IMR-90 (cell line): ENCODE measurements at regions not wholly inside any gene's neighbourhood (a gene's known extent, or its start where the extent isn't known, plus 50 kb on each side); places are given as distances from the start of the nearest gene placed in this dataset.
A peak's percentile ranks its signal among the peaks of the same experiment; 100 is the strongest.

Experiments used
- ATAC-seq: fragments of 200-7000 bp; cut with Tn5 transposase; 2 replicates; pipeline ENCODE4 v1.9.1; 2020; ENCODE audit warnings: low read depth, mild to moderate bottlenecking, moderate library complexity
- BruUV-seq: library from RNA; stranded (reverse); fragments of 400-500 nt; replicated peaks from 2 replicates; lab custom pipeline; 2021; lab: Mats Ljungman, UMichigan
- CTCF ChIA-PET: fragments of 300-600 bp; formaldehyde crosslinking; extraction: SDS; loops from one replicate; lab custom pipeline; 2021; ENCODE audit warnings: antibody characterized with exemption; lab: Yijun Ruan, JAX
- POLR2A ChIA-PET: fragments of 300-600 bp; sonication (Branson Sonifier 250); formaldehyde crosslinking; loops from one replicate; lab custom pipeline; 2022; ENCODE audit warnings: antibody characterized with exemption; ENCODE audit not compliant: unreplicated experiment; lab: Charles Lee
- DNase-seq: peaks from one replicate; pipeline ENCODE4 v3.0.0; 2013
- H2AFZ ChIP-seq: replicated peaks from 2 replicates; pipeline ENCODE3; 2013; ENCODE audit warnings: low read length, mild to moderate bottlenecking; ENCODE audit not compliant: poor library complexity
- H2AK5ac ChIP-seq: 2 replicates; pipeline ENCODE4 v1.6.1; 2013; ENCODE audit warnings: low read depth, low read length, inconsistent platforms
- H2AK9ac ChIP-seq: replicated peaks from 2 replicates; pipeline ENCODE3; 2013; ENCODE audit warnings: mild to moderate bottlenecking, low read depth, low read length, moderate library complexity; ENCODE audit not compliant: poor library complexity
- H2BK120ac ChIP-seq: 2 replicates; pipeline ENCODE4 v1.6.1; 2013; ENCODE audit warnings: low read depth, low read length, inconsistent platforms
- H2BK15ac ChIP-seq: 3 replicates; pipeline ENCODE4 v1.6.1; 2013; ENCODE audit warnings: low read depth, low read length, inconsistent platforms
- H2BK20ac ChIP-seq: 2 replicates; pipeline ENCODE4 v1.6.1; 2013; ENCODE audit warnings: low read depth, mild to moderate bottlenecking, inconsistent platforms, low read length, moderate library complexity
- H2BK5ac ChIP-seq: 2 replicates; pipeline ENCODE4 v1.6.1; 2013; ENCODE audit warnings: mild to moderate bottlenecking, low read depth, low read length, inconsistent platforms; ENCODE audit not compliant: poor library complexity, severe bottlenecking
- H3K14ac ChIP-seq: replicated peaks from 2 replicates; pipeline ENCODE4 v1.6.1; 2013; ENCODE audit warnings: low read depth, low read length, inconsistent platforms
- H3K18ac ChIP-seq: 2 replicates; pipeline ENCODE4 v1.6.1; 2013; ENCODE audit warnings: low read depth, low read length, control low read depth
- H3K23ac ChIP-seq: 2 replicates; pipeline ENCODE4 v1.6.1; 2013; ENCODE audit warnings: low read depth, low read length, inconsistent platforms
- H3K27ac ChIP-seq: 2 replicates; pipeline ENCODE4 v1.5.1; 2013; ENCODE audit warnings: mild to moderate bottlenecking, control low read depth, low read length; ENCODE audit not compliant: insufficient read depth
- H3K27me3 ChIP-seq: 2 replicates; pipeline ENCODE4 v1.6.1; 2013; ENCODE audit warnings: low read length; ENCODE audit not compliant: control insufficient read depth, insufficient read depth
- H3K36me3 ChIP-seq: 2 replicates; pipeline ENCODE4 v1.6.1; 2013; ENCODE audit warnings: low read length, mixed read lengths; ENCODE audit not compliant: control insufficient read depth, insufficient read depth
- H3K4ac ChIP-seq: 2 replicates; pipeline ENCODE4 v1.6.1; 2013; ENCODE audit warnings: low read depth, low read length, inconsistent platforms
- H3K4me1 ChIP-seq: 2 replicates; pipeline ENCODE4 v1.6.1; 2013; ENCODE audit warnings: low read length, mixed read lengths; ENCODE audit not compliant: control insufficient read depth, insufficient read depth
- H3K4me2 ChIP-seq: 2 replicates; pipeline ENCODE4 v1.6.1; 2013; ENCODE audit warnings: low read depth, mild to moderate bottlenecking, control low read depth, low read length, moderate library complexity
- H3K4me3 ChIP-seq: 2 replicates; pipeline ENCODE4 v1.5.1; 2013; ENCODE audit warnings: low read depth, mild to moderate bottlenecking, control low read depth, low read length, moderate library complexity; ENCODE audit not compliant: insufficient read depth
- H3K56ac ChIP-seq: 2 replicates; pipeline ENCODE4 v1.6.1; 2013; ENCODE audit warnings: low read length, inconsistent platforms; ENCODE audit not compliant: insufficient read depth; ENCODE audit errors: extremely low read depth
- H3K79me1 ChIP-seq, 2 experiments: 2 replicates each; pipeline ENCODE4 v1.6.1; 2013; ENCODE audit warnings: low read length in 2 of 2, inconsistent platforms in 1 of 2, low read depth in 1 of 2
- H3K9ac ChIP-seq: 2 replicates; pipeline ENCODE4 v1.6.1; 2013; ENCODE audit warnings: low read depth, low read length, control low read depth
- H3K9me1 ChIP-seq: 2 replicates; pipeline ENCODE4 v1.6.1; 2013; ENCODE audit warnings: low read length, inconsistent platforms; ENCODE audit not compliant: insufficient read depth
- H3K9me3 ChIP-seq: 2 replicates; pipeline ENCODE4 v1.6.1; 2013; ENCODE audit warnings: low read length; ENCODE audit not compliant: control insufficient read depth, insufficient read depth
- H4K20me1 ChIP-seq: 2 replicates; pipeline ENCODE4 v1.6.1; 2013; ENCODE audit warnings: low read length, inconsistent platforms; ENCODE audit not compliant: insufficient read depth
- H4K5ac ChIP-seq: 2 replicates; pipeline ENCODE4 v1.6.1; 2013; ENCODE audit warnings: mild to moderate bottlenecking, low read depth, low read length, control low read depth
- H4K8ac ChIP-seq, 2 experiments: 2 replicates each; pipeline ENCODE4 v1.6.1; 2013; ENCODE audit warnings: low read depth in 2 of 2, low read length in 2 of 2, control low read depth in 1 of 2, inconsistent platforms in 1 of 2
- H4K91ac ChIP-seq: 2 replicates; pipeline ENCODE4 v1.6.1; 2013; ENCODE audit warnings: low read depth, low read length, inconsistent platforms; ENCODE audit not compliant: insufficient read depth
- FOS ChIP-seq: fragments of 150-350 bp; IDR thresholded peaks from 2 replicates; pipeline ENCODE4 v1.6.1; 2016; ENCODE audit warnings: low read depth, low read length
- RCOR1 ChIP-seq: IDR thresholded peaks from 2 replicates; pipeline ENCODE4 v1.6.1; 2012; ENCODE audit warnings: mild to moderate bottlenecking, low read length, improper control_type of control experiment; ENCODE audit not compliant: insufficient replicate concordance
- WGBS, 2 experiments: methylation state at CpG; one replicate each; pipeline versions ENCODE4 v1.1.5 to v1.1.7; 2013; ENCODE audit warnings: missing lambda C conversion rate in 2 of 2; ENCODE audit not compliant: insufficient read length in 1 of 2; ENCODE audit errors: extremely low coverage in 2 of 2; 5-methylcytosine and 5-hydroxymethylcytosine counted together
- dilution Hi-C: fragments of 300-500 bp; cut with HindIII; formaldehyde crosslinking; loops from one replicate; pipeline ENCODE4 v1.14.3; 2018; ENCODE audit warnings: low sequenced_read_pairs; ENCODE audit not compliant: unreplicated experiment
- in situ Hi-C: fragments of 300-500 bp; cut with MboI; formaldehyde crosslinking; loops from 3 replicates; pipeline ENCODE4 v1.14.3; 2019; ENCODE audit warnings: low sequenced_read_pairs, inconsistent platforms, mixed read lengths
- intact Hi-C: fragments of 100-400 bp; cut with micrococcal nuclease; formaldehyde crosslinking; loops from 2 replicates; pipeline ENCODE4 v1.10.0; 2022

DNA sequence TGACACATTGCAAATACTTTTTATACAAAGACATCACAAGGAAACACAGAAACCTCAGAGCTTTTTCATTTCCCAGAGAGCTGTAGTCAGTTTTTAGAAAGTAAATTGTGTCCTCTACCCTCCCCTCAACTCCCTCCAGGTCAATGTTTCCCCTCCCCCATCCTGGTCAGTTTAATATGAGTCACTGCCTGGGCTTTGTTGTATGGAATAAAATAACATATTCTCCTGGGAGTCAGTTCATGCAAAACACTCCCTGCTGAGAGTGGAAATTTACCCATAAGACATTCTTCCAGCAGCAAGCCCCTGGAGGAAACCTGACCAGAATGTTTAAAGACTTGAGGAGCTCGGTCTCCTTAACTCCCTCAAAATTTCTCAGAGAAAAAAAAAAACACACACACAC, 270.1 kb upstream of the LDB2 start:
- Histone ChIP-seq H3K27me3 (no peaks in the 10 kb centered on the region), H4K5ac (peak overlapping the region; percentile 56), H4K91ac (no peak overlapping the region), H3K27ac (peak overlapping the region; percentile 41; the same call in 1 of the 2 replicates), H3K4me2 (peak overlapping the region; percentile 73), H2BK120ac (peak overlapping the region; percentile 67; the same call in 1 of the 2 replicates), H3K9me3 (no peaks in the 10 kb centered on the region), H4K8ac (peak overlapping the region in 1 of 2 experiments; percentile 54; a peak in 2 of 4 replicates), H3K79me1 (no peaks in the 10 kb centered on the region), H3K23ac (peak overlapping the region; percentile 23; the same call in 1 of the 2 replicates), H2BK20ac (peak overlapping the region; percentile 54; the same call in 1 of the 2 replicates), H2AK9ac (no peak overlapping the region), H3K36me3 (no peaks in the 10 kb centered on the region), H3K9ac (no peak overlapping the region), H3K4me3 (no peak overlapping the region), H3K14ac (0 out of 2 replicates have a peak overlapping the region, but pooled peaks have one; percentile 58), H2AK5ac (no peak overlapping the region), H4K20me1 (no peaks in the 10 kb centered on the region), H3K18ac (peak overlapping the region; percentile 67), H2BK5ac (peak overlapping the region; percentile 88), H3K4me1 (peaks cover 9% of the 10 kb centered on the region), H3K56ac (no peak overlapping the region), H2BK15ac (no peak overlapping the region), H3K9me1 (no peaks in the 10 kb centered on the region), H3K4ac (peak overlapping the region; percentile 44; the same call in 1 of the 2 replicates), H2AFZ (peak overlapping the region; percentile 16)
- CTCF ChIA-PET: no interaction called here
- 0 out of 2 replicates have a peak, but pooled peaks have one; percentile 44 for TF ChIP-seq FOS
- no peak for TF ChIP-seq RCOR1
- intact Hi-C loops: no loop called here
- in situ Hi-C loops: no loop called here
- dilution Hi-C loops: no loop called here
- DNase-seq (peak; percentile 87), ATAC-seq (peak; percentile 94)
- BruUV-seq: no TSS peak
- POLR2A ChIA-PET: interaction anchor here (0.6 kb wide), 2 partner anchors 40 to 730 kb away, joined by 4 to 6 read pairs; no protein-coding TSS in a partner anchor
- no CpG with 5 or more reads among the region's 1 CpG for WGBS, 2 experiments
